Endothelial cell of umbilical vein (primary cell): ENCODE measurements at regions not wholly inside any gene's neighbourhood (a gene's known extent, or its start where the extent isn't known, plus 50 kb on each side); places are given as distances from the start of the nearest gene placed in this dataset.

Experiments used
- BruUV-seq: library from RNA; stranded (reverse); fragments of 400-500 nt; replicated peaks from 2 replicates; lab custom pipeline; 2021; lab: Mats Ljungman, UMichigan
- CTCF ChIA-PET: fragments of 300-600, 350-600 bp; sonication (Branson Sonifier 250); formaldehyde crosslinking; loops from one replicate; lab custom pipeline; 2021; ENCODE audit warnings: antibody characterized with exemption, inconsistent platforms; lab: Charles Lee
- POLR2A ChIA-PET: fragments of 300-600, 350-600 bp; sonication (Branson Sonifier 250); formaldehyde crosslinking; loops from one replicate; lab custom pipeline; 2021; ENCODE audit warnings: antibody characterized with exemption, inconsistent platforms; lab: Charles Lee
- DNase-seq: peaks from one replicate; pipeline ENCODE4 v3.0.0-alpha.2; 2011; ENCODE audit warnings: low read depth, low spot score
- FAIRE-seq: peaks from 2 replicates; lab custom pipeline; 2011; peaks lifted over from hg19 to GRCh38; lab: Jason Lieb, UNC
- H2AFZ ChIP-seq: 2 replicates; pipeline ENCODE4 v1.6.0; 2012; ENCODE audit warnings: low read depth, low read length, control low read depth, inconsistent platforms
- H3K27ac ChIP-seq: 2 replicates; pipeline ENCODE4 v1.5.1; 2011; ENCODE audit warnings: low read depth, mild to moderate bottlenecking, control low read depth, low read length, moderate library complexity; ENCODE audit not compliant: insufficient read depth
- H3K27me3 ChIP-seq, 2 experiments: 2 replicates each; pipeline versions ENCODE4 v1.6.0 to v1.6.1; 2011; ENCODE audit warnings: low read length in 2 of 2, mixed read lengths in 1 of 2; ENCODE audit not compliant: control insufficient read depth in 2 of 2, insufficient read depth in 2 of 2
- H3K36me3 ChIP-seq, 2 experiments: 2 replicates in 1 of 2; 3 replicates in 1 of 2; pipeline ENCODE4 v1.5.1; 2011; ENCODE audit warnings: low read length in 2 of 2, mild to moderate bottlenecking in 1 of 2, moderate library complexity in 1 of 2; ENCODE audit not compliant: control insufficient read depth in 2 of 2, insufficient read depth in 2 of 2; ENCODE audit errors: extremely low read depth in 1 of 2
- H3K4me1 ChIP-seq: 3 replicates; pipeline ENCODE4 v1.5.1; 2011; ENCODE audit warnings: mild to moderate bottlenecking, low read length; ENCODE audit not compliant: control insufficient read depth, insufficient read depth; ENCODE audit errors: extremely low read depth
- H3K4me2 ChIP-seq: 2 replicates; pipeline ENCODE4 v1.6.1; 2011; ENCODE audit warnings: low read length, control low read depth, mixed read lengths; ENCODE audit not compliant: insufficient read depth
- H3K4me3 ChIP-seq, 3 experiments: fragments of 200-600 bp in 1 of 3; sonication (generic), shearing (Covaris generic) in 1 of 3; replicated peaks in 1 of 3; 2 replicates each; pipeline ENCODE4 v1.5.1; 2011 to 2016; ENCODE audit warnings: control low read depth in 3 of 3, low read length in 3 of 3, mild to moderate bottlenecking in 2 of 3, inconsistent platforms in 1 of 3, low read depth in 1 of 3, moderate library complexity in 1 of 3; ENCODE audit not compliant: insufficient read depth in 1 of 3
- H3K79me2 ChIP-seq: 2 replicates; pipeline ENCODE4 v1.6.0; 2012; ENCODE audit warnings: low read length, inconsistent platforms; ENCODE audit not compliant: control insufficient read depth, insufficient read depth
- H3K9ac ChIP-seq: replicated peaks from 2 replicates; pipeline ENCODE3; 2011; ENCODE audit warnings: low read length, control low read depth; ENCODE audit not compliant: insufficient read depth; ENCODE audit errors: extremely low read depth
- H3K9me1 ChIP-seq: replicated peaks from 3 replicates; pipeline ENCODE4 v1.6.0; 2011; ENCODE audit warnings: mild to moderate bottlenecking, low read length; ENCODE audit not compliant: control insufficient read depth, insufficient read depth; ENCODE audit errors: extremely low read depth
- H3K9me3 ChIP-seq: replicated peaks from 2 replicates; pipeline ENCODE4 v1.5.1; 2012; ENCODE audit warnings: low read length, inconsistent platforms; ENCODE audit not compliant: control insufficient read depth, insufficient read depth
- H4K20me1 ChIP-seq: replicated peaks from 2 replicates; pipeline ENCODE3; 2011; ENCODE audit warnings: mild to moderate bottlenecking, low read length; ENCODE audit not compliant: control insufficient read depth, insufficient read depth; ENCODE audit errors: extremely low read depth
- EZH2 ChIP-seq: IDR thresholded peaks from 2 replicates; pipeline ENCODE4 v1.6.1; 2012; ENCODE audit warnings: borderline replicate concordance, low read depth, mild to moderate bottlenecking, moderate library complexity, low read length, inconsistent platforms; ENCODE audit not compliant: severe bottlenecking
- FOS ChIP-seq: IDR thresholded peaks from 2 replicates; pipeline ENCODE4 v1.6.1; 2011; ENCODE audit warnings: mild to moderate bottlenecking, low read length, moderate library complexity, borderline replicate concordance; ENCODE audit not compliant: insufficient read depth
- GATA2 ChIP-seq: IDR thresholded peaks from 2 replicates; pipeline ENCODE4 v1.7.0; 2011; ENCODE audit warnings: low read depth, mild to moderate bottlenecking, moderate library complexity, mixed read lengths, low read length; ENCODE audit not compliant: insufficient read length, insufficient read depth
- JUN ChIP-seq: IDR thresholded peaks from 2 replicates; pipeline ENCODE4 v1.6.1; 2011; ENCODE audit warnings: borderline replicate concordance, low read depth; ENCODE audit not compliant: insufficient read length, insufficient read depth
- MYC ChIP-seq: IDR thresholded peaks from one replicate; pipeline ENCODE4 v1.6.1; 2011; ENCODE audit warnings: mild to moderate bottlenecking, low read depth, low read length
- POLR2AphosphoS5 ChIP-seq: IDR thresholded peaks from 2 replicates; pipeline ENCODE4 v1.6.1; 2012; ENCODE audit warnings: low read depth, mild to moderate bottlenecking, control low read depth, low read length, moderate library complexity; ENCODE audit not compliant: insufficient read depth
- dilution Hi-C: fragments of 300-500 bp; cut with MboI; formaldehyde crosslinking; loops from one replicate; pipeline ENCODE4 v1.15.0; 2019; ENCODE audit warnings: low sequenced_read_pairs; ENCODE audit not compliant: extremely low pct_ligation_motif_present
- intact Hi-C: fragments of 100-400 bp; cut with micrococcal nuclease; formaldehyde crosslinking; loops from one replicate; pipeline ENCODE4 v1.10.0; 2022
- TF ChIP-seq, protein P1 (sequence below), 2 donors: IDR thresholded peaks; 1 replicate in 1 of 2; 2 replicates in 1 of 2; pipeline ENCODE4 v1.5.1; 2011; ENCODE audit warnings: low read length in 2 of 2, mild to moderate bottlenecking in 2 of 2, moderate library complexity in 2 of 2, control low read depth in 1 of 2, inconsistent platforms in 1 of 2, low read depth in 1 of 2; ENCODE audit not compliant: insufficient read depth in 1 of 2; ENCODE audit errors: extremely low read depth in 1 of 2
- TF ChIP-seq, protein P2 (sequence below): IDR thresholded peaks from 2 replicates; pipeline ENCODE4 v1.6.1; 2011; ENCODE audit not compliant: insufficient read depth, insufficient read length

DNA sequence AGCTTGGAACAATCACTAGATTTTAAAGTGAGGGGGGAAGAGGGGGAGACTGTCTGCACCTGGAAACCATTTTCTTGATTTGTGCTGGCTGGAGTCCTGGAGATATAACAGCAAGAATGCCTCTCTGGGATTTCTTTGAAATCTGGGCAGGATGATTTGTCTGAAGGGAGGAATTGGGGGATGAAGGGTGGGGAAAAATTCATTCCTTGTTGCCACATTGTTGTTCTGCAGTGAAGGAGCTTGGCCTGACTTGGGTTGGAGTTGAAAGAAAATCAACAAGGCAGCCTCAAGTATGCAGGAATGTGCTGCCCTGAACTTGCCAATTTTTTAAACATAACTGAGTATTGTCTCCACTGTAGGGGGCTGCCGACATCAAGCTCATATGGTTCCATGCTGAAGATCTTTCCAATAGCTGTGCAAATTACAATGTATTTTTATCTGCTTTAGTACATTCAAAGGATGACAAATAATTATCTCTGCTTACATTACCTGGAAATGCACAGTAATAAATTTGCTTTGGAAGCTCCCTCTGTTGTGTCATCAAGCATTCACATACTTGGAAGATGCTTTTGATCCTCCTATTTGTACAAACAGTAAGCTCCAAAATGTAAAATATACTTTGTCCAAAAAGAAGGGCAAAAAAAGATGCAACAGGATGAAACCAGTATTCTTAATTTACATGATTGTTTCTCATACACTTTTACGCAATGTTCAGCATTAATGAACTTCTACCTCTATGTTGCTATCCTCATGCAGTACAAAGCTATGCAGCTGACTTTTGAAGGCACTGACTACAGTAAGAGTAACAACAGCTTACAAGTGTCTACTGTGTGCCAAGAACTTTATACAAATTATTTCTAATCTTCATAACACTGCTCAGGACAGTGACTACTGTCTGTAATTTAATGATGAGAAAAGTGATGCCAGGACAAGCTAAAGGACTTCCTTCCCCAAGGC is 627.9 kb upstream of the KLF12 start:
- no peak for DNase-seq
- dilution Hi-C loops = no loop called here
- no peaks in the 10 kb centered on the region for H3K4me1 ChIP-seq
- H3K36me3 ChIP-seq = no peaks in the 10 kb centered on the region
- H3K27ac ChIP-seq = no peak overlapping the region
- H3K9me1 ChIP-seq = no peaks in the 10 kb centered on the region
- no peaks in the 10 kb centered on the region for H3K9me3 ChIP-seq
- no TSS peak for BruUV-seq
- TF ChIP-seq EZH2 (no peak), FOS (no peak), MYC (no peak), GATA2 (no peak), JUN (no peak), POLR2AphosphoS5 (no peak)
- TF ChIP-seq, protein P1, sequence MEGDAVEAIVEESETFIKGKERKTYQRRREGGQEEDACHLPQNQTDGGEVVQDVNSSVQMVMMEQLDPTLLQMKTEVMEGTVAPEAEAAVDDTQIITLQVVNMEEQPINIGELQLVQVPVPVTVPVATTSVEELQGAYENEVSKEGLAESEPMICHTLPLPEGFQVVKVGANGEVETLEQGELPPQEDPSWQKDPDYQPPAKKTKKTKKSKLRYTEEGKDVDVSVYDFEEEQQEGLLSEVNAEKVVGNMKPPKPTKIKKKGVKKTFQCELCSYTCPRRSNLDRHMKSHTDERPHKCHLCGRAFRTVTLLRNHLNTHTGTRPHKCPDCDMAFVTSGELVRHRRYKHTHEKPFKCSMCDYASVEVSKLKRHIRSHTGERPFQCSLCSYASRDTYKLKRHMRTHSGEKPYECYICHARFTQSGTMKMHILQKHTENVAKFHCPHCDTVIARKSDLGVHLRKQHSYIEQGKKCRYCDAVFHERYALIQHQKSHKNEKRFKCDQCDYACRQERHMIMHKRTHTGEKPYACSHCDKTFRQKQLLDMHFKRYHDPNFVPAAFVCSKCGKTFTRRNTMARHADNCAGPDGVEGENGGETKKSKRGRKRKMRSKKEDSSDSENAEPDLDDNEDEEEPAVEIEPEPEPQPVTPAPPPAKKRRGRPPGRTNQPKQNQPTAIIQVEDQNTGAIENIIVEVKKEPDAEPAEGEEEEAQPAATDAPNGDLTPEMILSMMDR (IDR thresholded peaks at IDR 0.05; ENCODE audit: extremely low read depth in 1 of 2, insufficient read depth in 1 of 2, low read depth in 1 of 2, low read length in 2 of 2) = no peak
- TF ChIP-seq, protein P2, sequence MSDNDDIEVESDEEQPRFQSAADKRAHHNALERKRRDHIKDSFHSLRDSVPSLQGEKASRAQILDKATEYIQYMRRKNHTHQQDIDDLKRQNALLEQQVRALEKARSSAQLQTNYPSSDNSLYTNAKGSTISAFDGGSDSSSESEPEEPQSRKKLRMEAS = no peak
- H3K79me2 ChIP-seq = no peaks in the 10 kb centered on the region
- intact Hi-C loops = no loop called here
- POLR2A ChIA-PET = no interaction called here
- CTCF ChIA-PET = interaction anchor here (0.8 to 1.2 kb wide), 3 partner anchors 76 to 387 kb away, joined by 3 read pairs; no protein-coding TSS in a partner anchor
- H2AFZ ChIP-seq = no peak overlapping the region
- no peak overlapping the region for H3K9ac ChIP-seq
- no peaks in the 10 kb centered on the region for H3K27me3 ChIP-seq
- no peak for FAIRE-seq
- no peak overlapping the region for H3K4me2 ChIP-seq
- H4K20me1 ChIP-seq = no peaks in the 10 kb centered on the region
- no peak overlapping the region for H3K4me3 ChIP-seq
